GM18511 (cell line): ENCODE measurements at regions not wholly inside any gene's neighbourhood (a gene's known extent, or its start where the extent isn't known, plus 50 kb on each side); places are given as distances from the start of the nearest gene placed in this dataset.
A peak's percentile ranks its signal among the peaks of the same experiment; 100 is the strongest.

Experiments
- ATAC-seq: cut with Tn5 transposase; IDR thresholded peaks from one replicate; pipeline ENCODE4 v1.9.1; 2021; ENCODE audit warnings: mild to moderate bottlenecking, moderate library complexity; ENCODE audit not compliant: unreplicated experiment

- no peak for ATAC-seq
Observed at GRCh38 chr2:18907508-18907907, 318.1 kb upstream of the NT5C1B start.

GRCh38 chr2:18903750-18904149 lies 314.4 kb upstream of the NT5C1B start:
- peak; percentile 98 for ATAC-seq

GRCh38 chr2:18901242-18901641 lies 311.9 kb upstream of the NT5C1B start:
- ATAC-seq: no peak

- ATAC-seq: no peak
Observed at GRCh38 chr2:18900691-18901141, 311.3 kb upstream of the NT5C1B start.

GRCh38 chr2:18899725-18900124 lies 310.4 kb upstream of the NT5C1B start:
- no peak for ATAC-seq

GRCh38 chr2:18898271-18898670 lies 308.9 kb upstream of the NT5C1B start:
- no peak for ATAC-seq

- no peak for ATAC-seq
Observed at GRCh38 chr2:18896125-18896764, 306.9 kb upstream of the NT5C1B start.

GRCh38 chr2:18891600-18892345 lies 302.4 kb upstream of the NT5C1B start:
- ATAC-seq: no peak

- no peak for ATAC-seq
Observed at GRCh38 chr2:18889565-18890332, 300.4 kb upstream of the NT5C1B start.

- no peak for ATAC-seq
Observed at GRCh38 chr2:18885457-18885856, 296.1 kb upstream of the NT5C1B start.

GRCh38 chr2:18883616-18884456 lies 294.5 kb upstream of the NT5C1B start:
- ATAC-seq: no peak

GRCh38 chr2:18871430-18871829 lies 282.1 kb upstream of the NT5C1B start:
- no peak for ATAC-seq

- ATAC-seq: no peak
Observed at GRCh38 chr2:18870307-18870706, 280.9 kb upstream of the NT5C1B start.

- ATAC-seq: no peak
Observed at GRCh38 chr2:18861951-18862350, 272.6 kb upstream of the NT5C1B start.

- ATAC-seq: no peak
Observed at GRCh38 chr2:18860179-18860578, 270.8 kb upstream of the NT5C1B start.

GRCh38 chr2:18856765-18857164 lies 267.4 kb upstream of the NT5C1B start:
- no peak for ATAC-seq

- ATAC-seq: peak; percentile 44
Observed at GRCh38 chr2:18855027-18855426, 265.7 kb upstream of the NT5C1B start.

GRCh38 chr2:18849841-18850578 lies 260.6 kb upstream of the NT5C1B start:
- peak; percentile 87 for ATAC-seq

GRCh38 chr2:18848646-18849045 lies 259.3 kb upstream of the NT5C1B start:
- ATAC-seq: no peak

- ATAC-seq: no peak
Observed at GRCh38 chr2:18845854-18846445, 256.6 kb upstream of the NT5C1B start.
